ENCODE measurements at regions not wholly inside any gene's neighbourhood (a gene's known extent, or its start where the extent isn't known, plus 50 kb on each side); places are given as distances from the start of the nearest gene placed in this dataset.
"Not testable (repeated sequence)": the region's sequence is repeated elsewhere in the genome, so short reads cannot be mapped to it uniquely, and the experiment has no call there.

DNA sequence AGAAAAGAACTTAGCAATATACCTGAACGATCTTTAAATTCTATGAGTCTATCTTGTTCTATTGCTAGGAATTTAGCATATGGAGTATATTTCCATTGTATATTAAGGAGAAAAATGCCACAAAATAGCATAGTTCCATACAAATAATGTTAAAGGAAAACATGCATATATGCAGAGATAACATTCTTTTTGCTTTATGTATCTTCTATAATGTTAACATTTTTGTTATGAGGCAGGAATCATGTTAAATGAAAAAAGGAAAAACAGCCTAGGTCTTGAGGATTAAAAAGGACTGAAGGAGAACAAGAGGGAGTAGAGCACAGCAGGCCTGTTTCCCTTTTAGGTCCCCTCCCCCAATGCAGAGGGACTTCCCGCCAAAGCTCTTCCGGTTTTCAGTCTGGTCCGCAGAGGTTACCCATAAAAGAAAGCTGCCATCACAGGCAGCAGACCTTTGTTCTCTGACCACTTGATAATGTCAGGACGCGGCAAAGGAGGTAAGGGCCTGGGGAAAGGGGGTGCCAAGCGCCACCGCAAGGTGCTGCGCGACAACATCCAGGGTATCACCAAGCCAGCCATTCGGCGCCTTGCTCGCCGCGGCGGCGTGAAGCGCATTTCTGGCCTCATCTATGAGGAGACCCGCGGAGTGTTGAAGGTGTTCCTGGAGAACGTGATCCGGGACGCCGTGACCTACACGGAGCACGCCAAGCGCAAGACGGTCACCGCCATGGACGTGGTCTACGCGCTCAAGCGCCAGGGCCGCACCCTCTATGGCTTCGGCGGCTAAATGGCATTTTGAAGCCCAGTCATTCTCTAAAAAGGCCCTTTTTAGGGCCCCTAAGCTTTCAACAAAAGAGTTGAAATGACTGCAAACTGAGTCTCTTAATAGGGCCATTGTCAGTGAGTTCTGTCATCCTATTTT, 108.4 kb upstream of the PRSS16 start:
- DNase-seq: peak; percentile 58

- DNase-seq: no peak
Observed at GRCh38 chr6:27139756-27140579, 107.5 kb upstream of the PRSS16 start.

GRCh38 chr6:27140999-27141528, 106.4 kb upstream of the PRSS16 start:
- DNase-seq: no peak

DNA sequence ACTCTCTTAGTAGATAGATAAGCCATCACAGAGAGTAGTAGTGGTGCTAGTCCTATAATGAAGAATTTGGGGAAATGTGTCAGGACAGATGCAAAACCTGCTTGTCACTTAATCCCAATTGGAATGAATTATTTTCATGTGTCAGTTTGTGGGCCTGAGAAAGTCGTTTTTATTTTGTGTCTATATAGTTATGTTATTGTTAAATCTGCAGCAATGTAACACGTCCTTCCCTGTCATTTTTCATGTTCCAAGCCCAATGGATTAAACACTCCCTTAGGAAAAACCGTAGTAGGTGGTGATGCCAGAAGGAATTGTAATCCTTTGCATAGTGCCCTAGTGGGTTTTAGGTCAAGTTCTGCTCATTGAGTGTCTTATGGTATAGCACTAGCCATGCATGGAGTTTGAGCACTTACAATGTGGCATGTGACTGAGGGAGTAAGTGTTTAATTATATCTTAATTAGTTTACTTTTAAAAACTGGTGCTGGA, 105.9 kb upstream of the PRSS16 start:
- no peak for DNase-seq

- DNase-seq: not testable (repeated sequence)
Observed at GRCh38 chr6:27143020-27143388, 104.5 kb upstream of the PRSS16 start.

DNA sequence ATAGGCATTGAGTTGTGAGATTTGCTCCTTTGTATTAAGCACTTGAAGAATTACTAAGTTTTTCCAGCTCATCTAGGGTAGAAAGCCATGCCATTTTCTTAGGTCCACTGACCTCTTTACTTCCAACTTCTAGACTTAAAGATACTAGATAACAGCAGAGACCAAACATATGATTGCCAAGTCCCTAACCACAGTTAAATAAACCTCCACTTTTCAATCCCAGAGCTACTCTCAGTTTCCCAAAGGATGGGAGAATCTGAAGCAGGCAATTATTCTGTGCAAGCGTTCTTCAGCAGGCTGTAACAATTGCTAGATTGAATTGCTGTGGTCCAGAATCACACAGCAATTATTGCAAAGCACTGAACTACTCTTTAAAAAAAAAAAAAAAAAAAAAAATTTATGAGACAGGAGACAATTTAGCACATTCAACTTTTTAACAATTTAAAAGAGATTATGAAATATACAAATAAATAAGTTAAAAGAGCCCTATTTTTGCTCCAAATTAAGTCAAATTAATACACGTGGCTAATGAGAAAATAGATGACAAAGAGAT, 104.0 kb upstream of the PRSS16 start:
- no peak for DNase-seq

- no peak for DNase-seq
Observed at GRCh38 chr6:27144740-27145079, 102.8 kb upstream of the PRSS16 start.

DNA sequence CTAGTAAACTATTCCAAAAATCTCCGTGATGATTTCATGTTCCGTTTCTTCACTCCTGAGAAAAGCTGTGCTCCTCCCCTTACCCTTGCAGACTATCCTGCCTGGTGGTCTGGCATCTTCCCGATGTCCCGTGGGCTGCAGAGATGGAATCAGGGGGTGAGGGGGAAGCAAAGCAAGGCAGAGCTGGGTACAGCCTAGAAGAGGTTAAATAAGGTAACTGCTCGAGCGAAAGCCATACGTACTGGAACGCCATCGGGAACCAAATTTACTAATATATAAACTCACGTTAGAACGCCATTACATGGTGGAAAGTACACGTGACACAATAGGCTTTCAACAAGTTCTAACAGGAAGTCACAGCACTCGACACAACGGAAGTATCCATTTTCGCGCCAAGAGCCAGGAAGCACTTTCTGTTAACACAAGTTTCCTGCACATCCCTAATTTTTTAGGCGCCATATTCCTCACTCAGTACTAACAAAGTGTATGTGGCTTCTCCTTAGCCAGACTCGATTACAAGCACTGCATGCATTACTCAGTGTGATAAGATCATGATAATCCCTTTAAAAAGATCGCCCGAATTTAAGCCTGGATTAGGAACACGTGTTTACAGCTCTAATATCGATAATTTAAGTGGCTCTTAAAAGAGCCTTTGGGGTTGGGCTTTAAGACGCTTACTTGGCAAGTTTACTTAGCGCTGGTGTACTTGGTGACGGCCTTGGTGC, 101.6 kb upstream of the PRSS16 start:
- peak; percentile 91 for DNase-seq

DNA sequence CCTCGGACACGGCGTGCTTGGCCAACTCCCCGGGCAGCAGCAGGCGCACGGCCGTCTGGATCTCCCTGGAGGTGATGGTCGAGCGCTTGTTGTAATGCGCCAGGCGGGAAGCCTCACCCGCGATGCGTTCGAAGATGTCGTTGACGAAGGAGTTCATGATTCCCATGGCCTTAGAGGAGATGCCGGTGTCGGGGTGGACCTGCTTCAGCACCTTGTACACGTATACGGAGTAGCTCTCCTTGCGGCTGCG, 101.1 kb upstream of the PRSS16 start:
- DNase-seq: not testable (repeated sequence)

DNA sequence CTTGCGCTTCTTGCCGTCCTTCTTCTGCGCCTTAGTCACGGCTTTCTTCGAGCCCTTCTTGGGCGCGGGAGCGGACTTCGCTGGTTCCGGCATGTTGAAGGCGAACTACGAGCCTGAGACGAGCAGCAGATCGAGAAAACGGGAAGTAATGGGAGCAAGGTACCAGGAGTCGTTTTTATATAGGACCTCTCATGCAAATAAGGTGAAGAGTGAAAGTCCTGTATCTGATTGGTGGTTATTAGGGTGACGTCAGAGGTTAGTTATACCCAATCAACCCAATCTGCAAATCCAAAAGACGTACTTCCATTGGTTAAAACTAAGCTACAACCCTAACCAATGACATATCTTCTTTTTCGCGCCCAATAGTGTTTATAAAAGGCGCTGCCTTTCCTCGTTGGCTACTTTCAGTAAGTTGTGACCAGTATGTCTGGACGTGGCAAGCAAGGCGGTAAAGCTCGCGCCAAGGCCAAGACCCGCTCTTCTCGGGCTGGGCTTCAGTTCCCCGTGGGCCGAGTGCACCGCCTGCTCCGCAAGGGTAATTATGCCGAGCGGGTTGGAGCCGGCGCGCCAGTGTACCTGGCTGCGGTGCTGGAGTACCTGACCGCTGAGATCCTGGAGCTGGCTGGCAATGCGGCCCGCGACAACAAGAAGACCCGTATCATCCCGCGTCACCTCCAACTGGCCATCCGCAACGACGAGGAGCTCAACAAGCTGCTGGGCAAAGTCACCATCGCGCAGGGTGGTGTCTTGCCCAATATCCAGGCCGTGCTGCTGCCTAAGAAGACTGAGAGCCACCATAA, 100.6 kb upstream of the PRSS16 start:
- DNase-seq: peak; percentile 99

DNA sequence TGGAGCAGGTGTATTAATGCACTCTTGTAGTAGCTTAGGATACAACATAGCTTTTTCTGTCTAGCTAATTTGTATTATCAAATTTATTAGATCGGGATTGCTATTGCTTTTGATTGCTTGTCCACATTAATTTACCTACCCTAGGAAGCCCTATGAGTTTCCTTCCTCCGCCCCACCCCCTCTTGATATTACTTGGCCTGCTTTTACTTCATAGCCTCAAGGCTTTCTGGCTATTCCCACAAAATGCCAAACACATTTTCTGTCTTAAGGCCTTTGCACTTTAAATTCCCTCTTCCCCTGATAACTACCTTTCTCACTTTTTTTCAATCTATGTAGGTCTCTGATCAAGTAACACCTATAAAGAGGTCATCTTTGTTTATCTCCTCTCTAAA, 99.1 kb upstream of the PRSS16 start:
- no peak for DNase-seq

DNA sequence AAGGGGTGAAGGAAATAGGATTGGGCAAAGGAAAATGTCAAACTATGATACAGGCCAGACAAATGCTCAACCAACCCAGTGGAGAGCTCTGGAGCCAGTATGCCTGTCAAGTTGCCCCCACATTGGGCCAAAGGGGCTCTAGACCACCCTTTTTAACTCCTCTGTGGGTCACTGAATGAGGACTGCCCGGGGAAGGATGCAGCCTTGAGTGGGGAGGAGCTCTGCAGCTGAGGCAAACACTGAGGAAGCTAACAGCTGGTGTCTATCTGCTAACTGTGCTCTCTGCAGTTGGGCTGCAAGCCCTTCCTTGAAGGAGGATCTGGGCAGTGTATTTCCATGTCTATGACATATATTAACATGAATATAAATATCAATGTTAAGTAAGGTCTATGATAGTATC, 98.4 kb upstream of the PRSS16 start:
- no peak for DNase-seq

- DNase-seq: no peak
Observed at GRCh38 chr6:27154696-27155095, 92.8 kb upstream of the PRSS16 start.

DNA sequence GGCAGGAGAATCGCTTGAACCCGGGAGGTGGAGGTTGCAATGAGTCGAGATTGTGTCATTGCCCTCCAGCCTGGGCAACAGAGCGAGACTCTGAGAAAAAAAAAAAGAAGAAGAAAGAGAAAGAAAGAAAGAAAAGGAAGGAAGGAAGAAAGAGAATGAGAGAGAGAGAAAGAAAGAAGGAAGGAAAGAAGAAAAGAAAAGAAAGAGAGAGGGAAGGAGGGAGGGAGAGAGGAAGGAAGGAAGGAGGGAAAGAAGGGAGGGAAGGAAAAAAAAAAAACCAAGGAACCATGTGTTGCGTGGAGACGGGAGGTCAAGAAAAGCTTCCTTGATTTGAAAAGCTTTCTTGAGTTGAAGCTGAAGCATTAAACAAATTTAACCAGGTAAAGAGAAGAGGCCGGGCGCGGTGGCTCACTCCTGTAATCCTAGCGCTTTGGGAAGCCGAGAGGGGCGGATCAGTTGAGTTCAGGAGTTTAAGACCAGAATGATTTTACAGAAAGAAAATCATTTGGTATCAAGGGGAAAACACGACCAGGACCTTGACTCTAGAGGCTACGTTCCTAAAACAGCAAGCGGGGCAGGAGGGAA, 90.5 kb upstream of the PRSS16 start:
- no peak for DNase-seq

- DNase-seq: peak; percentile 71
Observed at GRCh38 chr6:27157459-27158315, 89.8 kb upstream of the PRSS16 start.

DNA sequence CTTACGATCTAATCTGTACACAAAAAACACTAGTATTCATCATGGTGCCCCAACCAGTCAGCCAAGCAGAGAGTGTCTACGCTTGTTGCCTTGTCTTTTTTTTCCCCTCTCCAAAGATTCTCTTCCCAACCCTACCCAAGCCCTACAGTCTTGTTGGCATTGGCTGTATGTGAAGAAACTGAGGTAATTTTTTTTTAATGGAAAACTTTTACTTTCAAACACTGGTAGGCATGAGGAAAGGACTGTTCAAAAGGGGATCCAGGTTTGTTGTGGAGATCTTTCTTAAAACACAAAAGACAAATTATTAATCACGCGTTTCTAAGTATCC, 89.2 kb upstream of the PRSS16 start:
- no peak for DNase-seq

DNA sequence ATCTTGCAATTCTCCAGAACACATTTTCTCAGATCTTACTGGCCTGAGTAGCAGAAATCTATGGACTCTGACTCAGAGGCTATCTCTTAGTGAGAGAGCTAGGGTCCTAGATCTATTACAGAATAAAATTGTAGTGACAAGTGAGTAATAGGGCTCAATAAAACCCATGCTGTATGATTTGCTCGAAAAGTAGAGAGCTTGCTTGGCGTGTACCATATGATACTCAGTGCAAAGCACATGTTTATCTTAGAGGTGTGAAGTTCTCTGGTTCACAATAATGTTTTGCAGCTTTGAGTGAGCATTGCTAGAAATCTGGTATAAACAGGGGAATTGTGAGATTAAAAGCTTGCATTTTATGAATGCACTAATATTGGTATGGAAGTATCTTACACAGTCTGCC, 87.8 kb upstream of the PRSS16 start:
- no peak for DNase-seq

GRCh38 chr6:27161115-27161514, 86.4 kb upstream of the PRSS16 start:
- DNase-seq: no peak

DNA sequence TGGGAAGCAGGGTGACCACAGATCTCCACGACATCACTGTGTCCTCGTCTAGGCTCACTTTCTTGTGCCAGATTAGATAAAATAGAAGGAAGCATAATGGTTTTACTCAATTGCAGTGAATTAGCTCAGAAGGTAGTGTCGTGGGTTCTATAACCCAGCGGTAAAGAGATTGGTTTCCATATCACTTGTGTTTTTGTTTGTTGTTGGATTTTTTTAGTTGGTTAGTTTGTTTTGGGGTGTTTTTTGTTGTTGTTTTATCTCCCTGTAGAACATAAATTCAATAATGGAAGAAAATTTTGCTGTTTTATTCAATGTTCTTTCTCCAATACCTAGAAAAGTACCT, 85.9 kb upstream of the PRSS16 start:
- DNase-seq: no peak

DNA sequence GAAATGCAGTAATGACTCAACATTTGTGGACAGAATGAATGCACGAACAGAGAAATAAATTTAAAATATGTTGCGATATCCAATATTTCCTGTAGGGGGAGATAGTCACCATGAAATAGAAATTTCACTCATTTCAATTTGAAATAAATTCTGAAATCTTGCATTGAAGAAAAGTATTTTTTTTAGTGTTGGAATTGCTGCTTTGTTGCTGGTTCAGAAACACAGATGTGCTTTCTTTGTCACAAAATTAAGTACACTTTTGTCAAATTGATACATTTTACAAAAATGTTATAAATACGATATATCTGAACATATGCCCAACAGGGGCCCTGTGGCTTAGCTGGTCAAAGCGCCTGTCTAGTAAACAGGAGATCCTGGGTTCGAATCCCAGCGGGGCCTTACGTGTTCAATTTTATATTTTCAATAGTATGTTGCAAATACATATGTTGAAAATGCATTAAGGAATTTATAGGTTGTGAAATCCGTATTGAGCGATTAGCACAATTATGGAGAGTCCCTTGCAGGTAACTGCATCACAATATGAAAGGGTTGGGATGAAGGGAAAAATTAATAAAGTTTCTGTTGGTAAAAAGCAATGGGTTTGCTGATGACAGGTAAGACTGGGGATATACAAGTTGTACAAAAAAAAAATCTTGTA, 85.4 kb upstream of the PRSS16 start:
- DNase-seq: peak; percentile 59

DNA sequence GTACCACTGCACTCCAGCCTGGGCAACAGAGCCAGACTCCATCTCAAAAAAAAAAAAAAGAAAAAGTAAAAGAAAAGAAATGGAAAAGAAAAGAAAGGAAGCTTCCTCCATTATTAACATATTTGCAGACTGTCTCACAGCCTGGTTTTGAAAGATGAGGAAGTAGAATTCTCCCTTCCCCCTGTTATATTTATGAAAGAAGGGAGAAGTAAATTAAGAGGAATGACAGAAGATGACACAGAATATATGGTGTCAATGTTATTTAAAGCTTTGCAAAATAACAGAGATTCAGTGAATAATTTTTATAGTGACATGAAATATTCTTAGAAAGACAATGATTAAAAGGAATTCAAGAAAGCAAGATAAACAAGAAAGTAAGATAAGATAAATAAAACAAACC, 83.7 kb upstream of the PRSS16 start:
- DNase-seq: peak; percentile 3
